Cardiac muscle cell (in vitro differentiated cells and primary cell): ENCODE measurements at regions not wholly inside any gene's neighbourhood (a gene's known extent, or its start where the extent isn't known, plus 50 kb on each side); places are given as distances from the start of the nearest gene placed in this dataset.

ENCODE experiments used
- DNase-seq, 2 donors: peaks; one replicate each; pipeline versions ENCODE4 v3.0.0 to v3.0.0-alpha.2; 2010 to 2017; ENCODE audit warnings: low read depth in 1 of 2, low spot score in 1 of 2
- H3K27ac ChIP-seq: fragments of 200-600 bp; sonication (generic); 2 replicates; pipeline ENCODE4 v1.5.1; 2016
- H3K27me3 ChIP-seq: fragments of 200-600 bp; sonication (generic); 2 replicates; pipeline ENCODE4 v1.6.0; 2016; ENCODE audit warnings: control low read depth
- H3K36me3 ChIP-seq: fragments of 200-600 bp; sonication (generic); 2 replicates; pipeline ENCODE4 v1.5.1; 2016; ENCODE audit warnings: control low read depth
- H3K4me1 ChIP-seq: fragments of 200-600 bp; sonication (generic); 2 replicates; pipeline ENCODE4 v1.8.1; 2017; ENCODE audit warnings: low read depth, mild to moderate bottlenecking, mixed run types
- H3K4me3 ChIP-seq: fragments of 200-600 bp; sonication (generic); 2 replicates; pipeline ENCODE4 v1.5.1; 2016; ENCODE audit warnings: mild to moderate bottlenecking
- H3K9me3 ChIP-seq: fragments of 200-600 bp; sonication (generic); 2 replicates; pipeline ENCODE4 v1.5.1; 2017; ENCODE audit warnings: low read depth, mild to moderate bottlenecking, control low read depth
- CTCF ChIP-seq: IDR thresholded peaks from 2 replicates; pipeline ENCODE4 v1.5.1; 2012; ENCODE audit warnings: low read depth, mild to moderate bottlenecking, low read length

GRCh38 chr9:119047513-119048307 is 321.5 kb downstream of the BRINP1 start:
- TF ChIP-seq CTCF, result no peak
- H3K27me3 ChIP-seq, result no peaks in the 10 kb centered on the region
- H3K9me3 ChIP-seq, result no peaks in the 10 kb centered on the region
- no peak overlapping the region for H3K4me3 ChIP-seq
- no peaks in the 10 kb centered on the region for H3K36me3 ChIP-seq
- H3K4me1 ChIP-seq, result no peaks in the 10 kb centered on the region
- no peak for DNase-seq
- H3K27ac ChIP-seq, result no peak overlapping the region

GRCh38 chr9:119050281-119050680 is 319.0 kb downstream of the BRINP1 start:
- no peaks in the 10 kb centered on the region for H3K9me3 ChIP-seq
- TF ChIP-seq CTCF, result no peak
- H3K36me3 ChIP-seq, result no peaks in the 10 kb centered on the region
- H3K4me3 ChIP-seq, result no peak overlapping the region
- no peak overlapping the region for H3K27ac ChIP-seq
- H3K27me3 ChIP-seq, result no peaks in the 10 kb centered on the region
- no peaks in the 10 kb centered on the region for H3K4me1 ChIP-seq
- no peak for DNase-seq

DNA sequence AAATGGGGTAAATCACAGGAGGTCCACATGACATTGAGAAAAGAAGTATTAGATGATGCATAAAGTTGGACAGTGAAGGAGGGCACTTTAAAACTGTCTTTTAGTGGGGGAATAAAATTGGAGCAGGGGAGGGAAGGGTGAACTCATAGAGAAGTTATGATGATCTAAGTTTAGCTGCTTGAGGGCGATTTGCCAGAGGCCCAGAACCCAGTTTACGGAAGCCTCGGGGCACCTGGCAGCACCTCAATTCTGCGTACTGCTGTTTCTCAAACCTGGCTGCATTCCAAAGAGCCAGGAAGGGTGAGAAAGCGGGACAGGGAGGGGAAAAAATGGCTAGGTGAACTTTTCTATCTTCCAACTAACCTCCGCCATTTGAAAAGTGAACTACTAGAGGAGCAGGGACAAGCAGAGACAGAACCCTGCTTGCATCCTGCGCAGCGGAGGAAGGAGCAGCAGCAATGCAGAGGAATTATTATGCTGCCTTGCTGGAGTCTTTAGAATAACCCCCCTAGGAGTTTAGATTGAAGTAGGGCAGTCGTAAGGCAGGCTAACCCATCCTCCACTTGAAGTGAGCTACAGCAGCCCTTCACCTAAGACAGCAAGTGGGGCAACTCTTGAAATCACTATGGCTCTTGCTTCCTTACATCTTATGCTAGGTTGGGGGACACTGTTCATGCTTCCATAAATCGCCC is 316.8 kb downstream of the BRINP1 start:
- TF ChIP-seq CTCF, result no peak
- H3K9me3 ChIP-seq, result no peaks in the 10 kb centered on the region
- H3K4me3 ChIP-seq, result no peak overlapping the region
- no peaks in the 10 kb centered on the region for H3K36me3 ChIP-seq
- no peak overlapping the region for H3K27ac ChIP-seq
- H3K4me1 ChIP-seq, result no peaks in the 10 kb centered on the region
- H3K27me3 ChIP-seq, result no peaks in the 10 kb centered on the region
- no peak for DNase-seq

DNA sequence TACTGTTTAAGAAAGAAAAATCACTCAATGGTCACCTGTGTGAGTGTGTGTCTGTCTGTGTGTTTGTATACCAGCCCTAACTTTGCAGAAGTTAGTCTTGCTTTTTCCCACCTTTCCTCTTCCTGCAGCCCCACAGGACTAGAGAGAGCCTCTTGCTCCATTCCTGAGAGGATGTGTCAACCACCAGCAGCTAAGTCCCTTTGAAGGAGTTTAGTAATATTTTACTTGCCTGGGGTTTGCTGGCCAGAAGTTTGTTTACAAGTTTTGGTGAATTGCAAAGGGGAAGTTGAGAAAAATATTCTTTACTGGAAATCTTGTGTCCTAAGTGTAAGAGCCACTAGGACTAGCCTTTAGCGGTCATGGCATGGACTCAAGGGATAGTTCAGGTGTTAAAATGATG is 316.2 kb downstream of the BRINP1 start:
- Histone ChIP-seq H3K4me1 (no peaks in the 10 kb centered on the region), H3K9me3 (no peaks in the 10 kb centered on the region), H3K27ac (no peak overlapping the region), H3K27me3 (no peaks in the 10 kb centered on the region), H3K36me3 (no peaks in the 10 kb centered on the region), H3K4me3 (no peak overlapping the region)
- no peak for DNase-seq
- no peak for TF ChIP-seq CTCF

- no peaks in the 10 kb centered on the region for H3K36me3 ChIP-seq
- H3K4me3 ChIP-seq, result no peak overlapping the region
- H3K4me1 ChIP-seq, result no peaks in the 10 kb centered on the region
- H3K27ac ChIP-seq, result no peak overlapping the region
- no peaks in the 10 kb centered on the region for H3K9me3 ChIP-seq
- no peaks in the 10 kb centered on the region for H3K27me3 ChIP-seq
- DNase-seq, result no peak
- TF ChIP-seq CTCF, result no peak
These were observed 308.4 kb downstream of the BRINP1 start for GRCh38 chr9:119060629-119061385.
